SU-DHL-6 (cell line): ENCODE measurements at regions not wholly inside any gene's neighbourhood (a gene's known extent, or its start where the extent isn't known, plus 50 kb on each side); places are given as distances from the start of the nearest gene placed in this dataset.

Experiments used
- EZH2phosphoT487 ChIP-seq: fragments of 200-600 bp; sonication (generic), shearing (Covaris generic); conservative IDR thresholded peaks from 2 replicates; pipeline ENCODE4 v1.6.1; 2018; ENCODE audit warnings: mild to moderate bottlenecking, antibody characterized with exemption, low read length, moderate library complexity, mixed read lengths
- TF ChIP-seq, protein P1 (sequence below): fragments of 200-600 bp; sonication (generic); IDR thresholded peaks from one replicate; pipeline ENCODE4 v1.5.1; 2017; ENCODE audit warnings: antibody characterized with exemption, mild to moderate bottlenecking, low read length, moderate library complexity; ENCODE audit not compliant: insufficient read depth, poor library complexity, severe bottlenecking

DNA sequence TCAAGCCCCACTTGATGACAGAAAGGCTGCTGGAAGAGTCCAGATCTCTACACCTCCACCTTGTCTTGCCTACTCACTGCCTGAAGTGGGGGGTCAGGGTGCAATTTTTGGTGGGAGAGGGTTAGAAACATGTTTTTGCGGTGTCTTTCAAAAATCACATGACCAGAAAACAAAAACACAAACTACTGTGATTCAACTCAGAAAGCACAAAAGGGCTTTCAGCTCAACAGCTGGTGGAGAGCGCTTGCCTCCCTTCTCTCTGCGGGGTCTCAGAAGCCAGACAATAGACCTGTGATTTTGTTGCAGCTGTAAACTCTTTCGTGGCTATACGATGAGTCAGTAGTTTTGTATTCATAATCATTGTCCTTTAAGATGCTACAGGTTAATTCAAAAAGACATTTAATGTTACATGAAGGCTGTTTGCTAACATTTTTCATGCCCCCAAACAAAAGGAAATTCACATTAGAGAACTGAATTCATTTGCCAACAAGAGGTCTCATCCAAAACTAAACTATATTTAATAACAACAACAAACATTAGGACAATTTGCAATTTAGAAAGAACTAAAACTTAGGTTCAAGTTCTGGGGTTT is 172.6 kb upstream of the RAI14 start:
- TF ChIP-seq, protein P1, sequence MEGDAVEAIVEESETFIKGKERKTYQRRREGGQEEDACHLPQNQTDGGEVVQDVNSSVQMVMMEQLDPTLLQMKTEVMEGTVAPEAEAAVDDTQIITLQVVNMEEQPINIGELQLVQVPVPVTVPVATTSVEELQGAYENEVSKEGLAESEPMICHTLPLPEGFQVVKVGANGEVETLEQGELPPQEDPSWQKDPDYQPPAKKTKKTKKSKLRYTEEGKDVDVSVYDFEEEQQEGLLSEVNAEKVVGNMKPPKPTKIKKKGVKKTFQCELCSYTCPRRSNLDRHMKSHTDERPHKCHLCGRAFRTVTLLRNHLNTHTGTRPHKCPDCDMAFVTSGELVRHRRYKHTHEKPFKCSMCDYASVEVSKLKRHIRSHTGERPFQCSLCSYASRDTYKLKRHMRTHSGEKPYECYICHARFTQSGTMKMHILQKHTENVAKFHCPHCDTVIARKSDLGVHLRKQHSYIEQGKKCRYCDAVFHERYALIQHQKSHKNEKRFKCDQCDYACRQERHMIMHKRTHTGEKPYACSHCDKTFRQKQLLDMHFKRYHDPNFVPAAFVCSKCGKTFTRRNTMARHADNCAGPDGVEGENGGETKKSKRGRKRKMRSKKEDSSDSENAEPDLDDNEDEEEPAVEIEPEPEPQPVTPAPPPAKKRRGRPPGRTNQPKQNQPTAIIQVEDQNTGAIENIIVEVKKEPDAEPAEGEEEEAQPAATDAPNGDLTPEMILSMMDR: no peak
- TF ChIP-seq EZH2phosphoT487: no peak
